ENCODE measurements at regions not wholly inside any gene's neighbourhood (a gene's known extent, or its start where the extent isn't known, plus 50 kb on each side); places are given as distances from the start of the nearest gene placed in this dataset.
"Not testable (repeated sequence)": the region's sequence is repeated elsewhere in the genome, so short reads cannot be mapped to it uniquely, and the experiment has no call there.

GRCh38 chr11:135009125-135009524, 597.1 kb upstream of the B3GAT1 start:
- no peak for DNase-seq

GRCh38 chr11:135008412-135008811, 596.4 kb upstream of the B3GAT1 start:
- DNase-seq, result no peak

GRCh38 chr11:135008001-135008405, 596.0 kb upstream of the B3GAT1 start:
- DNase-seq, result peak; percentile 37

- DNase-seq, result no peak
These were observed 594.8 kb upstream of the B3GAT1 start for GRCh38 chr11:135006800-135007199.

GRCh38 chr11:135004495-135004894, 592.5 kb upstream of the B3GAT1 start:
- no peak for DNase-seq

- peak; percentile 7 for DNase-seq
These were observed 590.2 kb upstream of the B3GAT1 start for GRCh38 chr11:135002236-135002635.

GRCh38 chr11:135001581-135001980, 589.5 kb upstream of the B3GAT1 start:
- DNase-seq, result no peak

- not testable (repeated sequence) for DNase-seq
These were observed 589.0 kb upstream of the B3GAT1 start for GRCh38 chr11:135001065-135001464.

GRCh38 chr11:134999590-134999989, 587.5 kb upstream of the B3GAT1 start:
- DNase-seq, result no peak

- DNase-seq, result no peak
These were observed 585.7 kb upstream of the B3GAT1 start for GRCh38 chr11:134997652-134998320.

- no peak for DNase-seq
These were observed 583.7 kb upstream of the B3GAT1 start for GRCh38 chr11:134995741-134996140.

- no peak for DNase-seq
These were observed 582.4 kb upstream of the B3GAT1 start for GRCh38 chr11:134994431-134994830.

GRCh38 chr11:134993691-134994243, 581.7 kb upstream of the B3GAT1 start:
- no peak for DNase-seq

- no peak for DNase-seq
These were observed 580.9 kb upstream of the B3GAT1 start for GRCh38 chr11:134992981-134993380.

GRCh38 chr11:134988495-134988894, 576.5 kb upstream of the B3GAT1 start:
- DNase-seq, result no peak

- DNase-seq, result no peak
These were observed 575.8 kb upstream of the B3GAT1 start for GRCh38 chr11:134987822-134988221.

- no peak for DNase-seq
These were observed 575.3 kb upstream of the B3GAT1 start for GRCh38 chr11:134987223-134987768.

GRCh38 chr11:134984421-134984820, 572.4 kb upstream of the B3GAT1 start:
- DNase-seq, result no peak

- DNase-seq, result not testable (repeated sequence)
These were observed 570.4 kb upstream of the B3GAT1 start for GRCh38 chr11:134982432-134982831.

- DNase-seq, result no peak
These were observed 569.8 kb upstream of the B3GAT1 start for GRCh38 chr11:134981835-134982234.

GRCh38 chr11:134980819-134981710, 569.0 kb upstream of the B3GAT1 start:
- DNase-seq, result no peak

GRCh38 chr11:134979089-134979457, 567.0 kb upstream of the B3GAT1 start:
- not testable (repeated sequence) for DNase-seq

GRCh38 chr11:134978388-134979088, 566.5 kb upstream of the B3GAT1 start:
- DNase-seq, result no peak
